ENCODE measurements at regions not wholly inside any gene's neighbourhood (a gene's known extent, or its start where the extent isn't known, plus 50 kb on each side); places are given as distances from the start of the nearest gene placed in this dataset.

DNA sequence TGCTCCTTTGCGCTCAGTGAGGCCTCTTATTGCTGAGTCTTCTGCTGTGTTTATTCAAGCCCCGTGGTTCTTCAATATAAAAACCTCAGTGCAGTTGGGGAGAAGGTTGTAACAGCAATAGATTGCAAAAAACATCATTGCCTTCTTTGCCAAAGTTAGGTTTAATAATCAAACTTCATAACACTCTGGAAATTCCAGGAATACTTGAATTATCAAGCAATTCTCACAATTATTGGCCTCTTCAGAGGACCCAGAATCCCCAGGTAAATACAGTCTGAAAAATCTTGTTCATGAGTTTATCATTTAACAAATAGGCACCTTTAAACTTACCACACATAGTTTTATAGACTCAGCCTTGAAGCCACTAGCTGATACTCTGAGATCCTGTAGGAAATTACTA lies 213.6 kb downstream of the OGFRL1 start:
- Mint-ChIP-seq H3K36me3 (no peaks in the 10 kb centered on the region), H3K27ac (no peak overlapping the region), H3K9me3 (no peaks in the 10 kb centered on the region), H3K4me1 (no peaks in the 10 kb centered on the region), H3K27me3 (ENCODE audit: low read depth in 3 of 3) (peaks cover 0 to 3% (median 0%) of the 10 kb centered on the region in 3 donors), H3K4me3 (no peak overlapping the region)
- Histone ChIP-seq H3K4me3 (replicated peaks in 1 of 3; ENCODE audit: low read depth in 2 of 3, low read length in 3 of 3) (no peak overlapping the region), H3K9me3 (replicated peaks in 1 of 2; ENCODE audit: control insufficient read depth in 1 of 2, insufficient read depth in 1 of 2, low read length in 2 of 2) (no peaks in the 10 kb centered on the region), H3K9ac (ENCODE audit: insufficient read depth, low read length, poor library complexity, severe bottlenecking) (no peak overlapping the region), H3K36me3 (replicated peaks in 1 of 2; ENCODE audit: control insufficient read depth in 1 of 2, insufficient read depth in 2 of 2, low read length in 2 of 2) (no peaks in the 10 kb centered on the region), H2AFZ (ENCODE audit: insufficient read depth, low read depth, low read length, poor library complexity, severe bottlenecking) (no peak overlapping the region), H3K27me3 (ENCODE audit: control insufficient read depth in 2 of 2, insufficient read depth in 2 of 2, low read length in 2 of 2) (no peaks in the 10 kb centered on the region), H3K4me2 (replicated peaks; ENCODE audit: extremely low read depth, low read length, poor library complexity, severe bottlenecking) (no peak overlapping the region), H3K4me1 (ENCODE audit: control insufficient read depth in 1 of 2, insufficient read depth in 2 of 2, low read length in 2 of 2) (no peaks in the 10 kb centered on the region), H3K27ac (ENCODE audit: low read depth in 1 of 2, low read length in 2 of 2) (no peak overlapping the region), H4K20me1 (ENCODE audit: insufficient read depth, low read length) (no peaks in the 10 kb centered on the region), H3K79me2 (ENCODE audit: insufficient read depth, low read length) (no peaks in the 10 kb centered on the region)
- DNase-seq: no peak
- WGBS (ENCODE audit: insufficient coverage): no CpG with 5 or more reads among the region's 2 CpGs
- TF ChIP-seq CTCF (IDR thresholded peaks at IDR 0.05): no peak
- intact Hi-C loops (cut with micrococcal nuclease): no loop called here

DNA sequence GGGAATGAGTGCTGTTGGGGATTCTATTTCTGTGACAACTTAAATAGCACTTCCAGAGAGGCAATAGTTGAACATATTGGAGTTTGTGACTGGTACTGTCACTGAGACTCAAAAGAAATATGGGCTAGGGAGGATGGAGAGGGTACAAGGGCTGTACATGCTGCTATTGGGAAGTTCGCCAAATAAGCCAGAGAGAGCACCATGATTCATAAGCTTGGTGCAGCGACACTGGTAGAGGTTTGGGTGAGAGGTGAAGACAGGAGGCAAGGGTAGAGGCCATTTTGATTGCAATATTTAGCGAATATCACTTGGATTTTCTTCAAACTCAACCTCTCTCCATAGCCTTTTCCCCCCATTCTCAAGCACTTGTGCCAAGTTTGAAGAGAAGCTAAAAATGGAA lies 214.3 kb downstream of the OGFRL1 start:
- Mint-ChIP-seq H3K9me3 (no peaks in the 10 kb centered on the region), H3K27me3 (ENCODE audit: low read depth in 3 of 3) (peaks cover 0 to 3% (median 0%) of the 10 kb centered on the region in 3 donors), H3K36me3 (no peaks in the 10 kb centered on the region), H3K4me3 (no peak overlapping the region), H3K27ac (no peak overlapping the region), H3K4me1 (no peaks in the 10 kb centered on the region)
- Histone ChIP-seq H3K27ac (ENCODE audit: low read depth in 1 of 2, low read length in 2 of 2) (no peak overlapping the region), H3K27me3 (ENCODE audit: control insufficient read depth in 2 of 2, insufficient read depth in 2 of 2, low read length in 2 of 2) (no peaks in the 10 kb centered on the region), H3K4me1 (ENCODE audit: control insufficient read depth in 1 of 2, insufficient read depth in 2 of 2, low read length in 2 of 2) (no peaks in the 10 kb centered on the region), H3K36me3 (replicated peaks in 1 of 2; ENCODE audit: control insufficient read depth in 1 of 2, insufficient read depth in 2 of 2, low read length in 2 of 2) (no peaks in the 10 kb centered on the region), H3K4me2 (replicated peaks; ENCODE audit: extremely low read depth, low read length, poor library complexity, severe bottlenecking) (no peak overlapping the region), H4K20me1 (ENCODE audit: insufficient read depth, low read length) (no peaks in the 10 kb centered on the region), H3K9me3 (replicated peaks in 1 of 2; ENCODE audit: control insufficient read depth in 1 of 2, insufficient read depth in 1 of 2, low read length in 2 of 2) (no peaks in the 10 kb centered on the region), H3K4me3 (replicated peaks in 1 of 3; ENCODE audit: low read depth in 2 of 3, low read length in 3 of 3) (no peak overlapping the region), H3K9ac (ENCODE audit: insufficient read depth, low read length, poor library complexity, severe bottlenecking) (no peak overlapping the region), H2AFZ (ENCODE audit: insufficient read depth, low read depth, low read length, poor library complexity, severe bottlenecking) (no peak overlapping the region), H3K79me2 (ENCODE audit: insufficient read depth, low read length) (no peaks in the 10 kb centered on the region)
- TF ChIP-seq CTCF (IDR thresholded peaks at IDR 0.05): no peak
- 91% methylated on average over 1 of the region's 3 CpGs for WGBS (ENCODE audit: insufficient coverage)
- DNase-seq: no peak
- intact Hi-C loops (cut with micrococcal nuclease): no loop called here

All from CD14-positive monocyte (primary cell).